Right lobe of liver (tissue), 4 donors: ENCODE measurements at regions not wholly inside any gene's neighbourhood (a gene's known extent, or its start where the extent isn't known, plus 50 kb on each side); places are given as distances from the start of the nearest gene placed in this dataset.

Experiments
- CTCF ChIP-seq, 4 donors: fragments of 200-600 bp in 3 of 4; fragments of 450-650 bp in 1 of 4; IDR thresholded peaks; one replicate each; pipeline versions ENCODE4 v1.5.1 to v1.8.0; 2016 to 2022; ENCODE audit warnings: antibody characterized with exemption in 4 of 4, mild to moderate bottlenecking in 2 of 4
- POLR2A ChIP-seq: fragments of 450-650 bp; IDR thresholded peaks from one replicate; pipeline ENCODE4 v1.6.1; 2017; ENCODE audit warnings: antibody characterized with exemption, mild to moderate bottlenecking
- donor health status: DM: no; HTN: no; CAD: no.
- donor health status: DM: no; HTN: no; CAD: no.
- donor health status: DM: no; HTN: yes; CAD: no.

DNA sequence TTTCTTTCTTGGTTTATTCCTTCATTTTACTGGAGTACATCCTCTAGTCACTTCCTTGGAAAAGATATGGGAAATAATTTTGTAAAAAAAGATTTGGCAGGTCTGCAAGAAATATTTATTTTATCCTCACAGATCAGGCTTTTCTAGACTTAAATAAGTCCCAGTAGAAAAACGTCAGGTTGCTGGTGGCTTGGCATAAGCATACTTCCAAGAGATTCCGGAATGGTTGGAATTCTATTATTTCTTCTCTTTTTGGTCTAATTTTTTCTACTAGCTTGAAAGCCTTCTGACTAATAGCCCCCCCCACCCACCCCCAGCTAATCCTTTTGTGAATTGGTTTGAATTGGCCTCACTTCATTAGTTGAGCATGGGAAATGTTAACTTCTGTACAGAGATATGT is 147.6 kb downstream of the ZIC5 start:
- TF ChIP-seq CTCF (IDR thresholded peaks at IDR 0.05) (no peak), POLR2A (no peak)
